ENCODE measurements at regions not wholly inside any gene's neighbourhood (a gene's known extent, or its start where the extent isn't known, plus 50 kb on each side); places are given as distances from the start of the nearest gene placed in this dataset.

- no peak for TF ChIP-seq POLR2AphosphoS5 (IDR thresholded peaks at IDR 0.05; ENCODE audit: borderline replicate concordance, low read depth, low read length)
- no peak for TF ChIP-seq EZH2 (IDR thresholded peaks at IDR 0.05)
- TF ChIP-seq FOXP2 (optimal IDR thresholded peaks at IDR 0.05; ENCODE audit: control extremely low read depth, extremely low read length, insufficient read depth), result no peak
These were observed 294.6 kb upstream of the ZSWIM2 start for GRCh38 chr2:187143537-187143936.

Data from SK-N-MC (cell line).